ENCODE measurements at regions not wholly inside any gene's neighbourhood (a gene's known extent, or its start where the extent isn't known, plus 50 kb on each side); places are given as distances from the start of the nearest gene placed in this dataset.

- Histone ChIP-seq H3K9me3 (ENCODE audit: insufficient read depth, low read length) (no peaks in the 10 kb centered on the region), H3K79me2 (ENCODE audit: insufficient read depth, low read length) (no peaks in the 10 kb centered on the region), H3K4me2 (ENCODE audit: low read depth, low read length, poor library complexity, severe bottlenecking) (no peak overlapping the region), H3K27me3 (ENCODE audit: low read length) (no peaks in the 10 kb centered on the region), H3K27ac (ENCODE audit: low read depth, low read length) (no peak overlapping the region), H3K9ac (ENCODE audit: low read length) (no peak overlapping the region), H2AFZ (ENCODE audit: low read depth, low read length, severe bottlenecking) (no peak overlapping the region), H3K4me3 (ENCODE audit: insufficient read depth, low read length, poor library complexity, severe bottlenecking) (no peak overlapping the region), H4K20me1 (ENCODE audit: low read depth, low read length) (no peaks in the 10 kb centered on the region), H3K36me3 (ENCODE audit: low read length) (no peaks in the 10 kb centered on the region), H3F3A (ENCODE audit: insufficient read depth) (no peaks in the 10 kb centered on the region), H3K9me2 (replicated peaks; ENCODE audit: insufficient read depth, low read length) (no peaks in the 10 kb centered on the region)
- TF ChIP-seq, protein P1, sequence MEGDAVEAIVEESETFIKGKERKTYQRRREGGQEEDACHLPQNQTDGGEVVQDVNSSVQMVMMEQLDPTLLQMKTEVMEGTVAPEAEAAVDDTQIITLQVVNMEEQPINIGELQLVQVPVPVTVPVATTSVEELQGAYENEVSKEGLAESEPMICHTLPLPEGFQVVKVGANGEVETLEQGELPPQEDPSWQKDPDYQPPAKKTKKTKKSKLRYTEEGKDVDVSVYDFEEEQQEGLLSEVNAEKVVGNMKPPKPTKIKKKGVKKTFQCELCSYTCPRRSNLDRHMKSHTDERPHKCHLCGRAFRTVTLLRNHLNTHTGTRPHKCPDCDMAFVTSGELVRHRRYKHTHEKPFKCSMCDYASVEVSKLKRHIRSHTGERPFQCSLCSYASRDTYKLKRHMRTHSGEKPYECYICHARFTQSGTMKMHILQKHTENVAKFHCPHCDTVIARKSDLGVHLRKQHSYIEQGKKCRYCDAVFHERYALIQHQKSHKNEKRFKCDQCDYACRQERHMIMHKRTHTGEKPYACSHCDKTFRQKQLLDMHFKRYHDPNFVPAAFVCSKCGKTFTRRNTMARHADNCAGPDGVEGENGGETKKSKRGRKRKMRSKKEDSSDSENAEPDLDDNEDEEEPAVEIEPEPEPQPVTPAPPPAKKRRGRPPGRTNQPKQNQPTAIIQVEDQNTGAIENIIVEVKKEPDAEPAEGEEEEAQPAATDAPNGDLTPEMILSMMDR (IDR thresholded peaks at IDR 0.05; ENCODE audit: insufficient read depth, low read length, poor library complexity, severe bottlenecking), result no peak
- TF ChIP-seq EZH2phosphoT487 (conservative IDR thresholded peaks at IDR 0.05; ENCODE audit: low read length), result no peak
Measured at GRCh38 chr2:16049406-16049805, 109.1 kb downstream of the MYCN start.

DNA sequence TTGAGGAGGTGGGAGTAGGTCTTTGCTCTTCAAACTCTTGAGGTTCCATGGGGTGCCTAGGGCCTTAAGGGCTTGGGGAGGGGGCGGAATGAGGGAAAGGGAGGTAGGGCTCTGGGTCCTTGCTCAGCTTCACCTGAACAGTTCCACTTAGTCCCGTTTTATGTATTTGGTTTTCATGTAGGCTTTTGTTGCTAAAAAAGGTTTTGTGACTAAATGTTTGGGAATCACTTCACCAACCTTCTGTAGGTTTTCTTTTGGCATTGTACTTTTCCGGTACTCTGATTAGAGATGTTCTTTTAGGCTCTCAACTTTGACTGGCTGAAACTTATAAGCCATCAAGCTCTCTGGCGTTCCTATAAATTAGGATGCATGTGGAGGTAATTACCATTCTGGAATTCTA lies 108.1 kb downstream of the MYCN start:
- no peak overlapping the region for H3K4me3 ChIP-seq (ENCODE audit: insufficient read depth, low read length, poor library complexity, severe bottlenecking)
- no peaks in the 10 kb centered on the region for H3K9me3 ChIP-seq (ENCODE audit: insufficient read depth, low read length)
- H3K27ac ChIP-seq (ENCODE audit: low read depth, low read length), result no peak overlapping the region
- H2AFZ ChIP-seq (ENCODE audit: low read depth, low read length, severe bottlenecking), result no peak overlapping the region
- H3F3A ChIP-seq (ENCODE audit: insufficient read depth), result no peaks in the 10 kb centered on the region
- no peaks in the 10 kb centered on the region for H3K79me2 ChIP-seq (ENCODE audit: insufficient read depth, low read length)
- H3K4me2 ChIP-seq (ENCODE audit: low read depth, low read length, poor library complexity, severe bottlenecking), result no peak overlapping the region
- H3K9me2 ChIP-seq (replicated peaks; ENCODE audit: insufficient read depth, low read length), result no peaks in the 10 kb centered on the region
- no peaks in the 10 kb centered on the region for H4K20me1 ChIP-seq (ENCODE audit: low read depth, low read length)
- TF ChIP-seq, protein P1 (IDR thresholded peaks at IDR 0.05; ENCODE audit: insufficient read depth, low read length, poor library complexity, severe bottlenecking), result no peak
- no peak overlapping the region for H3K9ac ChIP-seq (ENCODE audit: low read length)
- no peaks in the 10 kb centered on the region for H3K27me3 ChIP-seq (ENCODE audit: low read length)
- no peaks in the 10 kb centered on the region for H3K36me3 ChIP-seq (ENCODE audit: low read length)

GRCh38 chr2:16047701-16048100 lies 107.4 kb downstream of the MYCN start:
- Histone ChIP-seq H3K79me2 (ENCODE audit: insufficient read depth, low read length) (no peaks in the 10 kb centered on the region), H3K36me3 (ENCODE audit: low read length) (no peaks in the 10 kb centered on the region), H4K20me1 (ENCODE audit: low read depth, low read length) (no peaks in the 10 kb centered on the region), H3K9ac (ENCODE audit: low read length) (no peak overlapping the region), H3K9me3 (ENCODE audit: insufficient read depth, low read length) (no peaks in the 10 kb centered on the region), H2AFZ (ENCODE audit: low read depth, low read length, severe bottlenecking) (no peak overlapping the region), H3F3A (ENCODE audit: insufficient read depth) (no peaks in the 10 kb centered on the region), H3K4me3 (ENCODE audit: insufficient read depth, low read length, poor library complexity, severe bottlenecking) (no peak overlapping the region), H3K9me2 (replicated peaks; ENCODE audit: insufficient read depth, low read length) (no peaks in the 10 kb centered on the region), H3K4me2 (ENCODE audit: low read depth, low read length, poor library complexity, severe bottlenecking) (no peak overlapping the region), H3K27me3 (ENCODE audit: low read length) (no peaks in the 10 kb centered on the region), H3K27ac (ENCODE audit: low read depth, low read length) (no peak overlapping the region)
- TF ChIP-seq, protein P1 (IDR thresholded peaks at IDR 0.05; ENCODE audit: insufficient read depth, low read length, poor library complexity, severe bottlenecking), result no peak
- no peak for TF ChIP-seq EZH2phosphoT487 (conservative IDR thresholded peaks at IDR 0.05; ENCODE audit: low read length)

GRCh38 chr2:16046649-16047048 lies 106.3 kb downstream of the MYCN start:
- no peak for TF ChIP-seq EZH2phosphoT487 (conservative IDR thresholded peaks at IDR 0.05; ENCODE audit: low read length)
- TF ChIP-seq, protein P1 (IDR thresholded peaks at IDR 0.05; ENCODE audit: insufficient read depth, low read length, poor library complexity, severe bottlenecking), result no peak
- no peaks in the 10 kb centered on the region for H3K27me3 ChIP-seq (ENCODE audit: low read length)
- H3K4me2 ChIP-seq (ENCODE audit: low read depth, low read length, poor library complexity, severe bottlenecking), result no peak overlapping the region
- no peaks in the 10 kb centered on the region for H3K9me3 ChIP-seq (ENCODE audit: insufficient read depth, low read length)
- H3K79me2 ChIP-seq (ENCODE audit: insufficient read depth, low read length), result no peaks in the 10 kb centered on the region
- H2AFZ ChIP-seq (ENCODE audit: low read depth, low read length, severe bottlenecking), result no peak overlapping the region
- H3F3A ChIP-seq (ENCODE audit: insufficient read depth), result no peaks in the 10 kb centered on the region
- H3K4me3 ChIP-seq (ENCODE audit: insufficient read depth, low read length, poor library complexity, severe bottlenecking), result no peak overlapping the region
- no peaks in the 10 kb centered on the region for H3K9me2 ChIP-seq (replicated peaks; ENCODE audit: insufficient read depth, low read length)
- H4K20me1 ChIP-seq (ENCODE audit: low read depth, low read length), result no peaks in the 10 kb centered on the region
- H3K9ac ChIP-seq (ENCODE audit: low read length), result no peak overlapping the region
- H3K36me3 ChIP-seq (ENCODE audit: low read length), result no peaks in the 10 kb centered on the region
- H3K27ac ChIP-seq (ENCODE audit: low read depth, low read length), result no peak overlapping the region
